HG02938 (cell line): ENCODE measurements at regions not wholly inside any gene's neighbourhood (a gene's known extent, or its start where the extent isn't known, plus 50 kb on each side); places are given as distances from the start of the nearest gene placed in this dataset.

Experiments
- ATAC-seq: cut with Tn5 transposase; IDR thresholded peaks from one replicate; pipeline ENCODE4 v1.9.1; 2021; ENCODE audit warnings: mild to moderate bottlenecking, moderate library complexity; ENCODE audit not compliant: unreplicated experiment

DNA sequence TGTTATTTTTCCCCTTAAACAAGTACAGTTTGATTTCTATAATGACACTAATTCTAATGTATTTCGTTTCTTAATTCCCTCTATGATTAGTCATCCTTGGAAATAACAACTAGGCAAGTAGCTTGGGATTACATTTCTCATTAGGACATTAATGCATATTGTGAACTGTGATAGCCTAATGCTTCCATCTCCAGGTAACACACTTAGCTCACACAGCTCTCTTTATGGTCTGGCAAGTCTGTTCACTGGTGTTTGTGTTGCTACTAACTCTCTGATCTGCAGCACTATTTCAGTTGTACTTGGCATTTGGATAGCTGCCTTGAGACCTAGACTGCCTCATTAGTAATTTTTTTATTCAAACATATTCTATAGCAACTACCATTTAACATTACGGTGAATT lies 853.2 kb downstream of the SORCS3 start:
- no peak for ATAC-seq

DNA sequence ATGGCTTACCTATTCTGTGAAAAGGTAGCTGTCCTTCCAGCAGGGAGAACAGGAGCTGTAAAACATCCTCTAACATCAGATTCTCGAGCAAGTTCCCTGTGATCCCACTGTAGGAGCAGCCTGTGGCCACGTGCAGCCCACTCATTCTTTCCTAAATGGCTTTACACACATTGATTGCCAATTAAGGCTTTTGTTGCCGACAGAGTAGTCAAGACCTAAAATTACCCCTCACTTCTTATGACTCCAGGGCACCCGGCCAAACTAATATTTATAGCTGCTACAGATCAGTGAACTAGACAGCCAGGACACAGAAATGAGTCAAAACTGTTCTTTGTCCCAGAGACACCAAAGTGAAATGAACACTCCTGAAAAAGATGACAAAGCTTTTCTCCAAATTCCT lies 832.1 kb downstream of the SORCS3 start:
- no peak for ATAC-seq

DNA sequence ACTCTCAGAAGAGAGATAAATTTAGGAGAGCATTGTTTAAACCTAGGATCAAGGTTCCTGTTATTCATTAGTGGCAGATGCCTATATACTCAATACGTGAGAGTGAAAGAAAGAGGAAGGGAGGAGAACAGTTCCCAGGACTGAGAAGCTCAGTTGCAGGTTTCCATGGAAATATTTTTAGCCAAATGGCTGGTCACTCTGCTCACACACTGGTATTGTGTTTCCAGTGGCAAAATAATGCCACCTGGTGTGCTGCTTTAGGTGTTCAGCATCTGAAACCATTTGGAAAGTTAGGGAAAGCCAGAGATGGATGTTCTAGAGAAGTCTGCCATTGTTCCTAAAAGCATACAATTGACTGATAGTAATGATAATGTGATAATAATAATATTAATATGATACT lies 827.7 kb downstream of the SORCS3 start:
- no peak for ATAC-seq

DNA sequence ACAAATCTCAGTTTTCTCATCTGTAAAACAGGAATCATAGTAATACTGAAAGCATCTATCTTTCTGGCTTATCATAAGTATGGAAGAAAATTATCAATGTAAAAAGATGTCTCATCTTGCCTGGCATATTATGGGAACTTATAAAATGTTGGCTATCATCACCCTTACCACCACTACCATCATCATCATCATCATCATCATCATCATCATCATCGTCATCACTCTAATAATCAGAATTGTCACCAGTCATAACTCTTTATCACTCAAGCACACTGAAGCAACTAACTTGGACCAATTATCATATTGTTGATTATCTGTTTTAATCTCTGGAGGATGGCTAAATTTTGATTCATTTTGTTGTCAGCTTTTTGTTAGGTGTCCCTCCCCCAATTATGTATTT lies 825.4 kb downstream of the SORCS3 start:
- ATAC-seq, result no peak

DNA sequence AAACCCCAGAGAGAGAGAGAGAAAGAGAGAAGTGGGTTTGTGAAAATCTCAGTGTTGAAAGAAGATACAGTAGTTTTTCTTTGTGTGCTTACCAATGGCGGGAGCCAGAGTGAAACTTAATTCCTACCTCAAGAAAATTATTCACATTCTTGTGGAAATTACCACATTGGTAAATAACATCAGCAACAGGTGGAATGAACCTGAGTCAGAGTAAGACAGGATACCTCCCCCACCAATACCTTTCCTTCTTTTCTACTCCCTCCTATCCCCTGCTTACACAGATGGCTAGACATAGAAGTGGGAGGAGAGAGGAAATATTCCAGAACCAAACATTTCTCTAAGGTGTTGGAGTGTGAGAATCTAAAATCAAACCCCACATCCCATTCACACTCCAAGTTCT lies 793.9 kb downstream of the SORCS3 start:
- ATAC-seq, result no peak

DNA sequence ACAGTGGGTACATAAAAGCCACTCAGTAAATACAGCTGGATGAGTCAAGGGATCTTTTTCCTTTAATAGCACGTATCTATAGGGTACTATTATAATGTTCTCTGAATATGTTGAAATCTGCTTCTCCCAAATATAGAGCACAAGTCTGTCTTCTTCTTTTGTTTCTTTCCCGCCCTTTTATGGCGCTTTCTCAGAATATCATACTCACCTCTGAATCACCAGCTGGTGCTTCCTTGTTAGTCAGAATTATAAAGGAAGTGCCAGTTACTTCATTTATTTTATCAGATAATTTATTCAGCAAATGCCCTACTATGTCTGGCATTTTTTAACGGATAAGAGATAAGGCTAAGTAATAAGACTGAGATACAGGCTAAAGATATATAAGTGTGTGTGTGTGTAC lies 772.9 kb downstream of the SORCS3 start:
- no peak for ATAC-seq

DNA sequence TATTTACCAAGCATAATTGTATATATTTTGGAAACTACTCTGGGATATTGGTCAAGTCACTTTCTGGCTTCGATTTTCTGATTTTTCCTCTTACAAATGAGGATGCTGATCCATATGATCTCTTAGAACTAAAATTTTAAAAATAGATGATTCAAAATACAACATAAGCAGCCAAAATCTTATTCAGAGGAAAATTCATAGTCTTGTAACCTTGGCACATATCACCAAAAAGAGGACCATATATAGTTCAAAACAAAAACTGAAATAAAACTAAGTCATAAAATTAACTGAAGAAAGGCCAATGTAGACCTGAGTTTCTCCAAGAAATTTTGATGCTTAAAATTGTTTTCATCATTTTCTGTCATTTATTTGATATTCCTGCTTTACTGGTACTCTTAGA lies 768.3 kb downstream of the SORCS3 start:
- ATAC-seq, result no peak

DNA sequence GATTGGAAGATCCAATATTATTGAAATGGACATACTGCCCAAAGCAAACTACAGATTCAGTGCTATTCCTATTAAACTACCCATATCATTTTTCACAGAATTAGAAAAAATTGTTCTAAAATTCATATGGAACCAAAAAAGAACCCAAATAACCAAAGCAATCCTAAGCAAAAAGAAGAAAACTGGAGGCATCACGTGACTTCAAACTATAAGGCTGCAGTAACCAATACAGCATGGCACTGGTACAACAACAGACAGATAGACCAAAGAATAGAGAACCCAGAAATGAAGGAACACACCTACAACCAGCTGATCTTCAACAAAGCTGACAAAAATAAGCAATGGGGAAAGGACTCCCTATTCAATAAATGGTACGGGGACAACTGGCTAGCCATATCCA lies 765.4 kb downstream of the SORCS3 start:
- ATAC-seq, result no peak

DNA sequence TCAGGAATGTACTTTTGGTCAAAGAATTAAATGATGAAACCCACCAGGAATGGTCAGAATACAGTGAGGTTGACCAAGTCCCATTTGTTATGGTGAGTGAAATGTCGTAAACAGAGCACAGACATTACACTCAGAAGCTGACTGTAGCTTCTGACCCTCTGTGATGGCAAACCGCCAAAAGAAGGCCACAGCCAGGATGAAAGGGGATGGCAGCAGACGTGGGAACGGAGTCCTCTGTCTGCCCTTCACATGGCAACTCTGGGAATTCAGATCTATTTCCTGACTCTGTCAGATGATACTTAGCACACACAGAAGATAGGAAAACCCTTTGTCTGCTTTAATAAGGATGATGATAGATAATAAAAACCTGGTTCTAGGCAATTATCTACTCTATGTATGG lies 757.1 kb downstream of the SORCS3 start:
- ATAC-seq, result no peak

DNA sequence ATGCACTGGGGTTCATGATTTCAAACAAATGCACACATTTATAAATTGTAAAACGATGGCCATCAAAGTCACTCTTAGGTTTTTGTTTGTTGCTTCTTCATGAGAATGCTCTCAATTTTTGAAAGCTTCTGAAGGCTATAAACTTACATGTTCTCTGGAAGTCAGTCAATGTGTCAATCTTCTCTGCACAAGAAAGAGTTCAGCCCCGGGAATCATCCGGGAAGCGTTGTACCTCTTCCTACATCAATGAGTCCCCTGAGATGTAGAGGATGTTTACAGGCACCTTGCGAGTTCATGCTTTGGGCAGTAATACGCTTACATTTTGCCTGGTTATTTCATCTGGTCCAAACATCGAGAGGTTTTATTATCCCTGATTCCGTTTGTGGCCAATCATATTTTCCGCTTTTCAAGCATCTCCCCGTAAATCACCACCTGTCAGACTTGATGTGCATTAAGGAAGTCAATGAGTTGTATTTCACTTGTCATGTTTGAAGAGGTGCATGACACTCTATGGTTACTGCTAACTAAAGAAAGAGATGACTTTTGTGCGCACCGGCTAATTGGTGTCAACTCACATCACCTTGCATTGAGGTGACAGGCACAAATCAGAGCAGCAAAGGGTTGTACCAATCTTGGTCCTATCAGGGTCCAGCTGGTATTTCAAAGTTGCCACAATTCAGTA lies 750.7 kb downstream of the SORCS3 start:
- no peak for ATAC-seq

DNA sequence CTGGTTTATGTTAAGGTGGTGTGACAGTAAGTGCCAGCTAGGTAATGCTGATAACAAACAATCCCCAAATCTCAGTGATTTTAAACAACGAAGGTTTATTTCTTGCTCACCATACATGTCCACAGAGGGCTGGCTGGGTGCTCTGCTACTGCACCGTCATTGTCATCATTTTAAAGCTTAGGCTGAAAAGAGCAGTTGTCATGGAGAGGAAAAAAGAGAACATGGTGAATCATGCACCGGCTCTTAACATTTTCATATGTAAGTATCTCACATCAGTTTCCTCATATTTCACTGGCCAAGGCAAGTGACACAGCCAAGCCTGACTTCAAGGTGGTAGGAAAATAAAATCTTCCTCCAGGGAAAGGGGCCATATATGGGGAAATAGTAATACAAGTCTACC lies 746.9 kb downstream of the SORCS3 start:
- ATAC-seq, result no peak

DNA sequence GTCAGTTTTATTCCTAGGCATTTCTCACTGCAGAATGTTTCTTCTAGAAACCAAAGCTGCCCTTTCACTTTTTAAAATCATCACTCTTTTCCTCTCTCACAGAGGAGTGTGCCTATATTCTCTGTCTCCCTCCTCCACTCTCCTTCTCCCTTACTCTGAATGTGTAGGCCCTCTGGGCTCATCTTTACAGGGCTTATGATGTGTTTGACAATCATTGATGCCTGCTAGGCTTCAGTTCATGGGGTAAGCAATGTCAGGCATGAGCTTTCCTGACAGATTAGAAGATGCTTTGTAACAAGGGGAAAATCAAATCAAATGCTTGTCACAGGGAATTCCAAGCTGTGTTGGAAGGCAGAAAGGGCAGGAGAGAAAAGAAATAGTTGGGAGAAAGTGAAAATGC lies 742.9 kb downstream of the SORCS3 start:
- ATAC-seq, result no peak

DNA sequence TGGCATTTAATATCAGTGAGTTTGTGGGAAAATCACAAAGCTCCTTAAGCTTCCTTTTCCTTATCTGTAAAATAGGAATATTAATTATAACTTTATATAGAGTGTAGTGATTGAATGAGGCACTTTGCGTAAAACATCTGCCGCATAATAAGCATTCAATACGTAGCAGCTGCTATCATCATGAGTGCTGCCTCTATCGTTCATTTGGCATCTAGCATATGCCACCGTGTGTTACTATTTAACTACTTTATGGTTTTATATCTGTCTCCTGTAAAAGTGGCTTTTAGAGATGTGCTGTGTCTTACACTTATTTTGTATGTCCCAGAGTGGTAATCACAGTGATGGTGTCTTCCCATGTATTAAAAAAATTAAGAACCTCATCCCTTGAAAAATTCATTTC lies 729.6 kb downstream of the SORCS3 start:
- no peak for ATAC-seq

DNA sequence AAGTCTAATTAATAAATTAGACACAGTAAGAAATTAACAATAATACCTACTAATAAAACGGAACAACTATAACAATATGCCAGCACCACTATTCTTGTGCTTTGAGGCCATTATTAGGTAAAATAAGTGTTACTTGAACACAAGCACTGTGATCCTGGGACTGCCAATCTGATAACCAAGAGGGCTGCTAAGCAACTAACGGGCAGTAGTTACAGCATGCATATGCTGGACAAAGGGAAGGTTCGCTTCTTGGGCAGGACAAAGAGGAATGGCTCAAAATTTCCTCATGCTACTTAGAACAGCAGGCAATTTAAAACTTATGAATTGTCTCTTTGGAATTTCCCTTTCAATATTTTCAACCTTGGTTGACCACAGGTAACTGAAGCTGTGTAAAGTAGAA lies 718.6 kb downstream of the SORCS3 start:
- no peak for ATAC-seq

DNA sequence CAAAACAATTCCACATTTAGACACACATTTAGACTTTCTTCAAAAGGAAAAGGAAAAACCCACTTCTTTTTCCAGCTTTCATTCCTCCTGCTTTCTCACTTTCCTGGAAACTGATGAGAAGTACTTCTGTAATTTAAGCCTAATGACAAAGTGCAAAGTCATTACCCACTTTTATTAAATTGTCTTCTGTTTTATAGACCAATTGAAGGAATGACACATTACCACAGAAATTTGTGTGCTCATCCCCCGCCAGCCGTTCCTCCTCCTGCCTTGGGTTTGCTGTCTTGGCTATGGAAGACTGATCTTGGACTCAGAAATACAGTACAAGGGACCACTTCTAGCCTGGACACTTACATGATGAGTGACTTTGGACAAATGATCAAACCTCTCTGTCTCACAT lies 717.8 kb downstream of the SORCS3 start:
- ATAC-seq, result no peak

DNA sequence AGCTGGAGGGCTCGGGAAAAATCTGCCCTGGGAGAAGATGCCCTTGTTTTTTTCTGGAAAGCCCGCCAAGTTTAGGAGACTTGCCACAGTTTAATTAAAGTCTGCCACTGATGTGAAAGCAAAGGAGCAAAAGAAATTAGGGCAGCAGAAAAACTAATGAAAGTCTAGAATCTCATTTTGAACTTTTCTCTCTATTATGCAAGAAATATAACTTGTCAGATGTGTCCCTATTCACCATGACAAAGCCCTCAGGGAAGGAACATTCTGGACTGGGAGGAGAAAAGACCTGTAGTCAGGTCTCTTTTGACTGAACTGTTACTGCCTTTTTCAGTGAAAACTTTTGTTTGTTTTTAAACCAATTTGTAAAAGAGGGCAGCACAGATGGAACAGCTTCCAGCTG lies 715.5 kb downstream of the SORCS3 start:
- no peak for ATAC-seq

DNA sequence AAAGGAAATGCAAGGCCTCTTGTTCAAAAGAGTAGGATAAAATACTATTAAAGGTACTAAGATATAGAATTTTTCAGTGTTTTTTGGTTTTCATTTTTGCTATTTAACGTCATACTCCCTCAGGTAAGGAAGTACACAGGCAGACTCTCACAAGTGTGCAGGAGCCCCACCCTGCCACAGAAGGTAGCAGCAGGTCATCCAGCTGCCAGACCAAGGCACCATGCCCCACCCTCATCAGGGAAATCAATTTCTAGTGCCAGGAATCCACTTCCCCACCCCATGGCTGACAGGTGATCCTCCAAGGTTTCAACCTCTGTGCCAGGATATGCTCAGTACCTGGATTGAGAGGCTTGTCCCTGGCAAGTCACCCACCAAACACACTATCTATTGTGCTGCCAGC lies 712.9 kb downstream of the SORCS3 start:
- ATAC-seq, result no peak

DNA sequence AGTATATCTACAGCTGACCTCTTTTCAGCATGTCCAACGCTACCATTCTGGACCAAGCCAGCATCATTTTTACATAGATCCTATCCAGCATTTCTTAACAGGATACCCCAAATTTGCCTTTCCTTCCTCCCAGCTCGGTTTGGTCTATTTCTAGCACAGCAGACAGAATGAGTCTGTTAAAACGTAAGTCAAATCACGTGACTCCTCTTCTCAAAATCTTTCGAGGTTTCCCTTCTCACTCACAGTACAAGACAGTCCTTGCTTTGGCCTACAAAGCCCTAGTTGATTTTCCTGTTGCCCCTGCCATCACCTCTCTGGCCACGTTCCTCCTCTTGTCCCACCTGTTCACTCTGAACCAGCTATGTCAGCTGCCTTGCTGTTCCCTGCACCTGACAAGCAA lies 711.7 kb downstream of the SORCS3 start:
- ATAC-seq, result no peak

DNA sequence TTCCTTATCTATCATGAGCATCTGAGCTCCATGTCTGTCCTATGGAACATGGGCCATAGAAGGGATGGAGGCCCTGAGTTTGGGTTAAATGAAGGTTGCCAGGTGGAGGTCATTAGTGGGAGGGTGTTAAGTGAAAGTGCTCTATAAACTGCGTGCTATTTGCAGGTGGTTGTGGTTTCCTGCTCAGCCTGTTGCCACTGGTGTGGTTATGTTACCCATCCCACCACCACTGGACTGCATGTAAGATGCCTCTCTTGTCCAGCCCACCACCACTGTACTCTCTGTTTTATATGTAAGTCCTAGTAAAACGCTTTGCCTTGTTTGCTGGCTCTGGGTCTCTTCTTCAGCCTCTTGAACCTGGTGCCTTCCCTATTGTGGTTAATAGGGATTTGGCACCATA lies 711.2 kb downstream of the SORCS3 start:
- ATAC-seq, result no peak

DNA sequence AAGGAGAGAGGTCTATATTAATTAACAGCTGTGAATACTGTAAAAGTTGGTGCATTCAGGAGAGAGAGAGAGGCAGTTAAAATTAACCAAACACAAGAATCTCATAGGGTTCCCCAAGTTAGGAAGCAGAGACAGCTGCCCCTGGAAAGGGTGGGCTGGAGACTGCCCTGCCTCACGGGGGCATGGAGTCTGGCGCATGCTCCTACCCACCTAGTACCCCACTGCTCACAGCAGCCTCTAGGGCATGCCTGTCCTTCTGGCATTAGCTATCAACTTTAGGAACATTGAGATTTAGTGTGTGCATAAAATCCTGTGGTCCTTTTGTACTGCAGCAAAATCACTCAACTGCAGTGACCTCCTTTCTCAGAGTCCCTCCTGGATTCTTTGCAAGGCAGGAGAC lies 710.1 kb downstream of the SORCS3 start:
- ATAC-seq, result no peak

DNA sequence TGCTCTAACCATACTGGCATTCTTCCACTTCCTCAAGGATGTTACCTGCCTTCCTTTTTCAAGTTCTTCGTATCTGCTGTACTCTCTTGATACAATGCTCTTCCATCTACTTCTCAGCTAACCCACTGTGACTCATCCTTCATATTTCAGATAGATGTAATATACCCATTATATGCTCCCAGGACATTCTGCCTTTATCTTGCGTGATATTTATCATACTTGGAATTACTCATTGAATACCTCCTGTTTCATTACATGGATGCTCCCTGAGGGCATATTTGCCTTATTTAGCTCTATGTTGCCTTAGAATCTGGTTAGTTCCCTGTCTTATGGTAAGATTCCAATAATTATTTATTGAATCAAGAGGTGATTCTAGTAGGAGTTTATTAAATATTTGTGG lies 706.4 kb downstream of the SORCS3 start:
- no peak for ATAC-seq

DNA sequence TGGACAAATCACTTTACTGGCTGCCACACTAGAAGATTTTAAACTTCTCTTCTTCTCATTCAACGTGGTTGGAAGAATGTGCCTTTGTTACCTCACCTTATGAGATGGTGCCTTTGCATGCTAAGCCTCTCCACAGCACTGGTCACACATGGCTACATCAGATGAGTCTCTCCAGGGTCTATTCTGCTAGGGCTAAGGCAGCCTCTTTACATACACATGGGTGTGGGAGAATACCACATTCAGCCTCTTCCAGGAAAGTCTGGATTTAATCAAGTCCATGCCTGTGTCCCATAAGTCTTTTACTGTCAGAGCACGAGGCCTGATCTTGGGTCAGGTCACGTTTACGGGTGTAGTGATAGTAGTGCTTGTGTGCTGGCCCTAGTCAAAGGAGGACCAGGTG lies 701.5 kb downstream of the SORCS3 start:
- no peak for ATAC-seq

DNA sequence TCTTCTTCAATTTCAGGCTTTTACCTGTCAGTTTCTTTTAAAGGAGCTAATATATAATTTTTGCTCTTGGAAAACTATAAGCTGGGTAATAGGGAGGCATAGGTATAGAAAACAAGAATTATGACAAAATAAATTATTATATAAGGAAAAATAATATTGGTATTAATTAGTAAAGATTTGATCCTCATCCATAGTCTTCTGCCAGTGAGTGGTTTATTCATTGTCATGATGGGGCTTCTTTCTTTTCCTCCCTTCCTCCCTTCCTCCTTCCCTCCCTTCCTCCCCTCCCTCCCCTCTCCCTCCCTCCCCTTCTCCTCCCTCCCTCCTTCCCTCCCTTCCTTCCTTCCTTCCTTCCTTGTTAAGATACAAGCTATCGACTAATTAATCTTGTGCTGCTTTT lies 698.6 kb downstream of the SORCS3 start:
- ATAC-seq, result no peak
